ENCODE measurements at regions not wholly inside any gene's neighbourhood (a gene's known extent, or its start where the extent isn't known, plus 50 kb on each side); places are given as distances from the start of the nearest gene placed in this dataset.

GRCh38 chr1:208420696-208421095, 176.5 kb upstream of the PLXNA2 start:
- no peak for DNase-seq

- DNase-seq = no peak
These were observed 177.3 kb upstream of the PLXNA2 start for GRCh38 chr1:208421486-208421885.

GRCh38 chr1:208423526-208423925, 179.3 kb upstream of the PLXNA2 start:
- DNase-seq = no peak

GRCh38 chr1:208425096-208425495, 180.9 kb upstream of the PLXNA2 start:
- DNase-seq = no peak

- no peak for DNase-seq
These were observed 186.0 kb upstream of the PLXNA2 start for GRCh38 chr1:208430220-208430619.

GRCh38 chr1:208431721-208432120, 187.5 kb upstream of the PLXNA2 start:
- DNase-seq = no peak

GRCh38 chr1:208432346-208432745, 188.2 kb upstream of the PLXNA2 start:
- DNase-seq = no peak

- no peak for DNase-seq
These were observed 188.9 kb upstream of the PLXNA2 start for GRCh38 chr1:208433086-208433485.

GRCh38 chr1:208433971-208434370, 189.8 kb upstream of the PLXNA2 start:
- DNase-seq = no peak

GRCh38 chr1:208437401-208437800, 193.2 kb upstream of the PLXNA2 start:
- no peak for DNase-seq

- no peak for DNase-seq
These were observed 194.0 kb upstream of the PLXNA2 start for GRCh38 chr1:208438112-208438699.

GRCh38 chr1:208445758-208446203, 201.6 kb upstream of the PLXNA2 start:
- DNase-seq = no peak

- DNase-seq = no peak
These were observed 202.1 kb upstream of the PLXNA2 start for GRCh38 chr1:208446271-208446691.

GRCh38 chr1:208448425-208448824, 204.2 kb upstream of the PLXNA2 start:
- no peak for DNase-seq

GRCh38 chr1:208449951-208450350, 205.8 kb upstream of the PLXNA2 start:
- DNase-seq = no peak

- no peak for DNase-seq
These were observed 206.8 kb upstream of the PLXNA2 start for GRCh38 chr1:208450958-208451357.

GRCh38 chr1:208455821-208456220, 211.6 kb upstream of the PLXNA2 start:
- DNase-seq = no peak

GRCh38 chr1:208456487-208456886, 212.3 kb upstream of the PLXNA2 start:
- no peak for DNase-seq

- no peak for DNase-seq
These were observed 216.6 kb upstream of the PLXNA2 start for GRCh38 chr1:208460823-208461222.

GRCh38 chr1:208461680-208462079, 217.5 kb upstream of the PLXNA2 start:
- DNase-seq = no peak

GRCh38 chr1:208462761-208463160, 218.6 kb upstream of the PLXNA2 start:
- no peak for DNase-seq

GRCh38 chr1:208465266-208465665, 221.1 kb upstream of the PLXNA2 start:
- DNase-seq = no peak

GRCh38 chr1:208465786-208466590, 221.8 kb upstream of the PLXNA2 start:
- no peak for DNase-seq

- DNase-seq = no peak
These were observed 223.1 kb upstream of the PLXNA2 start for GRCh38 chr1:208467151-208467780.
